H9 (cell line): ENCODE measurements at regions not wholly inside any gene's neighbourhood (a gene's known extent, or its start where the extent isn't known, plus 50 kb on each side); places are given as distances from the start of the nearest gene placed in this dataset.

ENCODE experiments used
- DNase-seq: peaks from one replicate; pipeline ENCODE4 v3.0.0-alpha.2; 2017
- H2AFZ ChIP-seq: one replicate; pipeline ENCODE4 v1.6.1; 2013; ENCODE audit warnings: mild to moderate bottlenecking, low read length, control low read depth, moderate library complexity
- H2AK5ac ChIP-seq: 2 replicates; pipeline ENCODE4 v1.6.1; 2013; ENCODE audit warnings: low read length, control low read depth, mixed read lengths; ENCODE audit not compliant: insufficient read length
- H2BK120ac ChIP-seq: one replicate; pipeline ENCODE4 v1.6.1; 2013; ENCODE audit warnings: low read depth, mild to moderate bottlenecking, low read length, control low read depth, inconsistent platforms; ENCODE audit not compliant: poor library complexity, severe bottlenecking
- H2BK12ac ChIP-seq: 2 replicates; pipeline ENCODE4 v1.6.1; 2013; ENCODE audit warnings: low read length, control low read depth, mixed read lengths, low read depth; ENCODE audit not compliant: insufficient read length
- H2BK15ac ChIP-seq: 2 replicates; pipeline ENCODE4 v1.6.1; 2013; ENCODE audit warnings: low read depth, low read length, control low read depth
- H2BK20ac ChIP-seq: one replicate; pipeline ENCODE4 v1.6.1; 2013; ENCODE audit warnings: low read depth, mild to moderate bottlenecking, low read length, control low read depth, inconsistent platforms; ENCODE audit not compliant: poor library complexity, severe bottlenecking
- H2BK5ac ChIP-seq: 2 replicates; pipeline ENCODE4 v1.6.1; 2013; ENCODE audit warnings: low read length, control low read depth, mixed read lengths; ENCODE audit not compliant: insufficient read length
- H3K14ac ChIP-seq: 2 replicates; pipeline ENCODE4 v1.6.1; 2013; ENCODE audit warnings: low read length, control low read depth; ENCODE audit not compliant: insufficient read depth
- H3K18ac ChIP-seq: 2 replicates; pipeline ENCODE4 v1.6.1; 2013; ENCODE audit warnings: low read depth, mild to moderate bottlenecking, mixed read lengths, low read length, control low read depth; ENCODE audit not compliant: insufficient read length
- H3K23ac ChIP-seq: 2 replicates; pipeline ENCODE4 v1.6.1; 2013; ENCODE audit warnings: low read length, control low read depth, mixed read lengths, low read depth; ENCODE audit not compliant: insufficient read length
- H3K23me2 ChIP-seq: 2 replicates; pipeline ENCODE4 v1.6.1; 2013; ENCODE audit warnings: low read depth, mild to moderate bottlenecking, mixed read lengths, low read length, control low read depth; ENCODE audit not compliant: insufficient read length, poor library complexity, severe bottlenecking
- H3K27ac ChIP-seq: 2 replicates; pipeline ENCODE4 v1.5.1; 2013; ENCODE audit warnings: low read length, control low read depth, mixed read lengths, low read depth; ENCODE audit not compliant: insufficient read length
- H3K27me3 ChIP-seq: 2 replicates; pipeline ENCODE4 v1.6.1; 2013; ENCODE audit warnings: low read length, control low read depth, inconsistent platforms; ENCODE audit not compliant: insufficient read depth
- H3K4ac ChIP-seq: 2 replicates; pipeline ENCODE4 v1.6.1; 2013; ENCODE audit warnings: low read depth, mild to moderate bottlenecking, control low read depth, inconsistent platforms, low read length, moderate library complexity
- H3K4me1 ChIP-seq: 2 replicates; pipeline ENCODE4 v1.6.1; 2013; ENCODE audit warnings: low read length, control low read depth, inconsistent platforms; ENCODE audit not compliant: insufficient read depth
- H3K4me2 ChIP-seq: 2 replicates; pipeline ENCODE4 v1.6.1; 2013; ENCODE audit warnings: low read length, control low read depth, mixed read lengths; ENCODE audit not compliant: insufficient read length, insufficient read depth
- H3K56ac ChIP-seq: 2 replicates; pipeline ENCODE4 v1.6.1; 2013; ENCODE audit warnings: low read depth, mild to moderate bottlenecking, mixed read lengths, low read length, control low read depth; ENCODE audit not compliant: insufficient read length
- H3K79me1 ChIP-seq: 2 replicates; pipeline ENCODE4 v1.6.1; 2013; ENCODE audit warnings: low read depth, mild to moderate bottlenecking, moderate library complexity, low read length, control low read depth, inconsistent platforms; ENCODE audit not compliant: insufficient read depth, poor library complexity, severe bottlenecking
- H3K79me2 ChIP-seq: 2 replicates; pipeline ENCODE4 v1.6.1; 2013; ENCODE audit warnings: low read length, control low read depth, inconsistent platforms; ENCODE audit not compliant: insufficient read depth
- H3K9ac ChIP-seq: 2 replicates; pipeline ENCODE4 v1.6.1; 2013; ENCODE audit warnings: low read length, control low read depth, mixed read lengths; ENCODE audit not compliant: insufficient read length; ENCODE audit errors: extremely low read depth
- H3K9me3 ChIP-seq: one replicate; pipeline ENCODE4 v1.6.1; 2013; ENCODE audit warnings: low read depth, low read length, inconsistent platforms; ENCODE audit not compliant: control insufficient read depth
- H3T11ph ChIP-seq: one replicate; pipeline ENCODE4 v1.6.1; 2013; ENCODE audit warnings: mild to moderate bottlenecking, low read length, control low read depth, inconsistent platforms
- H4K20me1 ChIP-seq: one replicate; pipeline ENCODE4 v1.6.1; 2013; ENCODE audit not compliant: control insufficient read depth, insufficient read length, insufficient read depth
- H4K5ac ChIP-seq: 2 replicates; pipeline ENCODE4 v1.6.1; 2013; ENCODE audit warnings: low read depth, mild to moderate bottlenecking, mixed read lengths, low read length, control low read depth; ENCODE audit not compliant: insufficient read length
- H4K8ac ChIP-seq: replicated peaks from 2 replicates; pipeline ENCODE4 v1.6.1; 2013; ENCODE audit warnings: low read length, control low read depth, mixed read lengths, low read depth; ENCODE audit not compliant: insufficient read length
- H4K91ac ChIP-seq: 2 replicates; pipeline ENCODE4 v1.6.1; 2013; ENCODE audit warnings: low read depth, mild to moderate bottlenecking, moderate library complexity, mixed read lengths, low read length, control low read depth; ENCODE audit not compliant: insufficient read length
- H3K27ac Mint-ChIP-seq, 3 experiments: 2 replicates in 2 of 3; 3 replicates in 1 of 3; pipeline ENCODE4 v1.8.0; 2020 to 2021; ENCODE audit warnings: mixed read lengths in 3 of 3, mild to moderate bottlenecking in 1 of 3, moderate library complexity in 1 of 3
- H3K27me3 Mint-ChIP-seq: 2 replicates; pipeline ENCODE4 v1.8.0; 2021; ENCODE audit warnings: low read depth, mild to moderate bottlenecking, moderate library complexity, mixed read lengths
- H3K36me3 Mint-ChIP-seq, 3 experiments: 2 replicates in 2 of 3; 3 replicates in 1 of 3; pipeline ENCODE4 v1.8.0; 2020 to 2021; ENCODE audit warnings: low read depth in 3 of 3, mixed read lengths in 3 of 3; ENCODE audit not compliant: insufficient read depth in 1 of 3
- H3K4me1 Mint-ChIP-seq, 2 experiments: 2 replicates each; pipeline ENCODE4 v1.8.0; 2020; ENCODE audit warnings: mixed read lengths in 2 of 2
- H3K4me3 Mint-ChIP-seq, 2 experiments: 2 replicates in 1 of 2; 3 replicates in 1 of 2; pipeline ENCODE4 v1.8.0; 2020 to 2021; ENCODE audit warnings: mild to moderate bottlenecking in 2 of 2, mixed read lengths in 2 of 2, moderate library complexity in 1 of 2
- H3K9me3 Mint-ChIP-seq, 2 experiments: 2 replicates in 1 of 2; 3 replicates in 1 of 2; pipeline ENCODE4 v1.8.0; 2020; ENCODE audit warnings: mild to moderate bottlenecking in 2 of 2, mixed read lengths in 2 of 2, moderate library complexity in 1 of 2
- whole genome bisulfite sequencing: extraction: QIAGEN DNeasy Blood & Tissue Kit; methylation state at CpG from one replicate; pipeline ENCODE4 v1.1.7; 2013; ENCODE audit warnings: missing lambda C conversion rate, low lambda C conversion rate, mixed read lengths; ENCODE audit not compliant: insufficient read length; ENCODE audit errors: extremely low coverage; 5-methylcytosine and 5-hydroxymethylcytosine counted together
- TF ChIP-seq, protein P1 (sequence below): fragments of 200-600 bp; sonication (generic); conservative IDR thresholded peaks from 3 replicates; pipeline ENCODE4 v1.8.0; 2021; ENCODE audit warnings: antibody characterized with exemption, mild to moderate bottlenecking

GRCh38 chr13:44833139-44833538 is 156.1 kb downstream of the NUFIP1 start:
- no peaks in the 10 kb centered on the region for H3K36me3 Mint-ChIP-seq
- Histone ChIP-seq H3T11ph (no peak overlapping the region), H3K27ac (no peak overlapping the region), H3K23ac (no peak overlapping the region), H2BK5ac (no peak overlapping the region), H3K9me3 (no peaks in the 10 kb centered on the region), H4K8ac (no peak overlapping the region), H3K4ac (no peak overlapping the region), H3K23me2 (no peaks in the 10 kb centered on the region), H3K14ac (no peak overlapping the region), H3K4me1 (no peaks in the 10 kb centered on the region), H4K91ac (no peak overlapping the region), H4K5ac (no peak overlapping the region), H2BK15ac (no peak overlapping the region), H2BK20ac (no peak overlapping the region), H3K4me2 (no peak overlapping the region), H3K27me3 (no peaks in the 10 kb centered on the region), H3K18ac (no peak overlapping the region), H3K79me1 (no peaks in the 10 kb centered on the region), H2BK120ac (no peak overlapping the region), H2BK12ac (no peak overlapping the region), H2AK5ac (no peak overlapping the region), H2AFZ (no peak overlapping the region), H3K56ac (no peak overlapping the region), H3K9ac (no peak overlapping the region), H3K79me2 (no peaks in the 10 kb centered on the region), H4K20me1 (no peaks in the 10 kb centered on the region)
- H3K27ac Mint-ChIP-seq = no peak overlapping the region
- no CpG with 5 or more reads among the region's 4 CpGs for WGBS
- no peak overlapping the region for H3K4me3 Mint-ChIP-seq
- TF ChIP-seq, protein P1, sequence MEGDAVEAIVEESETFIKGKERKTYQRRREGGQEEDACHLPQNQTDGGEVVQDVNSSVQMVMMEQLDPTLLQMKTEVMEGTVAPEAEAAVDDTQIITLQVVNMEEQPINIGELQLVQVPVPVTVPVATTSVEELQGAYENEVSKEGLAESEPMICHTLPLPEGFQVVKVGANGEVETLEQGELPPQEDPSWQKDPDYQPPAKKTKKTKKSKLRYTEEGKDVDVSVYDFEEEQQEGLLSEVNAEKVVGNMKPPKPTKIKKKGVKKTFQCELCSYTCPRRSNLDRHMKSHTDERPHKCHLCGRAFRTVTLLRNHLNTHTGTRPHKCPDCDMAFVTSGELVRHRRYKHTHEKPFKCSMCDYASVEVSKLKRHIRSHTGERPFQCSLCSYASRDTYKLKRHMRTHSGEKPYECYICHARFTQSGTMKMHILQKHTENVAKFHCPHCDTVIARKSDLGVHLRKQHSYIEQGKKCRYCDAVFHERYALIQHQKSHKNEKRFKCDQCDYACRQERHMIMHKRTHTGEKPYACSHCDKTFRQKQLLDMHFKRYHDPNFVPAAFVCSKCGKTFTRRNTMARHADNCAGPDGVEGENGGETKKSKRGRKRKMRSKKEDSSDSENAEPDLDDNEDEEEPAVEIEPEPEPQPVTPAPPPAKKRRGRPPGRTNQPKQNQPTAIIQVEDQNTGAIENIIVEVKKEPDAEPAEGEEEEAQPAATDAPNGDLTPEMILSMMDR = no peak
- peaks cover 0 to 3% of the 10 kb centered on the region in 2 experiments; a peak in 1 of 5 replicates for H3K9me3 Mint-ChIP-seq
- H3K27me3 Mint-ChIP-seq = no peaks in the 10 kb centered on the region
- H3K4me1 Mint-ChIP-seq = no peaks in the 10 kb centered on the region
- no peak for DNase-seq
